BJ (cell line): ENCODE measurements at regions not wholly inside any gene's neighbourhood (a gene's known extent, or its start where the extent isn't known, plus 50 kb on each side); places are given as distances from the start of the nearest gene placed in this dataset.

Experiments
- CTCF ChIA-PET: fragments of 350-600 bp; formaldehyde crosslinking; extraction: SDS; loops from one replicate; lab custom pipeline; 2021; ENCODE audit warnings: antibody characterized with exemption, inconsistent platforms; lab: Yijun Ruan, JAX
- POLR2A ChIA-PET: fragments of 300-600 bp; sonication (Branson Sonifier 250); formaldehyde crosslinking; extraction: SDS; loops from one replicate; lab custom pipeline; 2021; ENCODE audit warnings: antibody characterized with exemption; lab: Charles Lee
- DNase-seq: peaks from one replicate; pipeline ENCODE4 v3.0.0-alpha.2; 2011; ENCODE audit warnings: low read depth
- H3K27me3 ChIP-seq: 2 replicates; pipeline ENCODE4 v1.6.0; 2011; ENCODE audit warnings: low read length; ENCODE audit not compliant: control insufficient read depth, insufficient read depth
- H3K36me3 ChIP-seq: 2 replicates; pipeline ENCODE4 v1.5.1; 2011; ENCODE audit warnings: low read length; ENCODE audit not compliant: control insufficient read depth, insufficient read depth
- H3K4me3 ChIP-seq: 2 replicates; pipeline ENCODE4 v1.5.1; 2011; ENCODE audit warnings: low read depth, mild to moderate bottlenecking, control low read depth, low read length
- CTCF ChIP-seq: IDR thresholded peaks from 2 replicates; pipeline ENCODE4 v1.5.1; 2011; ENCODE audit warnings: low read depth, mild to moderate bottlenecking, control low read depth, inconsistent platforms, low read length, moderate library complexity; ENCODE audit not compliant: insufficient read depth

DNA sequence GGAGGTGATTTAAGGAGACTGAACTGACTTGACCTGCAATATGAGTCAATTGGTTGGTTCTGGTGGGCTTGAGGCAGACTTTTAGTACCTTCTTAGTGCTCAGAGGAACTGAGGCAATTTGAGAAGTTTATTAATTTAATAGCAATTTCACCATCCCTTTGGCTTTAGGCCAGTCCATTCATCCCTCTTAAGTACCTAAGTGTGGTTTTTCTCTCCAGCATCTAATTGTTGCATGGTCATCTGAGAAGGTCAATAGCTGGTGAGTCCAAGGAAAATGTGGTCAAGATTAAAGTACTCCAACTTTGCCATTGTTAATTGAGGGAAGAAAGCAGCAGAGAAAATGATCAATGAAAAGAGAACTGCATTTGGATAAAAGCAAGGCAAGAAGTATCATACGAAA, 115.4 kb upstream of the DYRK2 start:
- H3K4me3 ChIP-seq, result no peak overlapping the region
- CTCF ChIA-PET, result interaction anchor here (0.5 kb wide), 1 partner anchor 1466 kb away, joined by 3 read pairs; no protein-coding TSS in a partner anchor
- no peak for TF ChIP-seq CTCF
- H3K36me3 ChIP-seq, result no peaks in the 10 kb centered on the region
- H3K27me3 ChIP-seq, result no peaks in the 10 kb centered on the region
- POLR2A ChIA-PET, result no interaction called here
- no peak for DNase-seq

- no peak for DNase-seq
- Histone ChIP-seq H3K36me3 (no peaks in the 10 kb centered on the region), H3K27me3 (no peaks in the 10 kb centered on the region), H3K4me3 (no peak overlapping the region)
- no peak for TF ChIP-seq CTCF
- ChIA-PET POLR2A (interaction anchor here (0.6 kb wide), 1 partner anchor 21 kb away, joined by 3 read pairs; no protein-coding TSS in a partner anchor), CTCF (no interaction called here)
These were observed 114.5 kb upstream of the DYRK2 start for GRCh38 chr12:67534046-67534445.

GRCh38 chr12:67534681-67535080, 113.9 kb upstream of the DYRK2 start:
- peak; percentile 88 for DNase-seq
- Histone ChIP-seq H3K27me3 (no peaks in the 10 kb centered on the region), H3K4me3 (no peak overlapping the region), H3K36me3 (no peaks in the 10 kb centered on the region)
- TF ChIP-seq CTCF, result no peak
- CTCF ChIA-PET, result interaction anchor here (0.7 kb wide), 1 partner anchor 122 kb away, joined by 3 read pairs; no protein-coding TSS in a partner anchor
- POLR2A ChIA-PET, result interaction anchor here (0.6 to 0.7 kb wide), 3 partner anchors 21 to 504 kb away, joined by 3 to 4 read pairs (median 3); no protein-coding TSS in a partner anchor

GRCh38 chr12:67535176-67535575, 113.4 kb upstream of the DYRK2 start:
- POLR2A ChIA-PET, result interaction anchor here (0.6 to 0.7 kb wide), 2 partner anchors 378 to 505 kb away, joined by 3 to 4 read pairs; no protein-coding TSS in a partner anchor
- CTCF ChIA-PET, result no interaction called here

GRCh38 chr12:67535971-67536370, 112.6 kb upstream of the DYRK2 start:
- ChIA-PET POLR2A (no interaction called here), CTCF (no interaction called here)
- no peak for TF ChIP-seq CTCF

More at GRCh38 chr12:67535176-67535575, 113.4 kb upstream of the DYRK2 start:
- Histone ChIP-seq H3K36me3 (no peaks in the 10 kb centered on the region), H3K27me3 (no peaks in the 10 kb centered on the region), H3K4me3 (no peak overlapping the region)
- TF ChIP-seq CTCF, result no peak
- no peak for DNase-seq

More at GRCh38 chr12:67535971-67536370, 112.6 kb upstream of the DYRK2 start:
- no peak for DNase-seq
- H3K36me3 ChIP-seq, result no peaks in the 10 kb centered on the region
- H3K27me3 ChIP-seq, result no peaks in the 10 kb centered on the region
- no peak overlapping the region for H3K4me3 ChIP-seq
